EL (cell line): ENCODE measurements at regions not wholly inside any gene's neighbourhood (a gene's known extent, or its start where the extent isn't known, plus 50 kb on each side); places are given as distances from the start of the nearest gene placed in this dataset.
"Not testable (repeated sequence)": the region's sequence is repeated elsewhere in the genome, so short reads cannot be mapped to it uniquely, and the experiment has no call there.

Experiments
- DNase-seq: peaks from one replicate; pipeline ENCODE4 v3.0.0-alpha.2; 2016

DNA sequence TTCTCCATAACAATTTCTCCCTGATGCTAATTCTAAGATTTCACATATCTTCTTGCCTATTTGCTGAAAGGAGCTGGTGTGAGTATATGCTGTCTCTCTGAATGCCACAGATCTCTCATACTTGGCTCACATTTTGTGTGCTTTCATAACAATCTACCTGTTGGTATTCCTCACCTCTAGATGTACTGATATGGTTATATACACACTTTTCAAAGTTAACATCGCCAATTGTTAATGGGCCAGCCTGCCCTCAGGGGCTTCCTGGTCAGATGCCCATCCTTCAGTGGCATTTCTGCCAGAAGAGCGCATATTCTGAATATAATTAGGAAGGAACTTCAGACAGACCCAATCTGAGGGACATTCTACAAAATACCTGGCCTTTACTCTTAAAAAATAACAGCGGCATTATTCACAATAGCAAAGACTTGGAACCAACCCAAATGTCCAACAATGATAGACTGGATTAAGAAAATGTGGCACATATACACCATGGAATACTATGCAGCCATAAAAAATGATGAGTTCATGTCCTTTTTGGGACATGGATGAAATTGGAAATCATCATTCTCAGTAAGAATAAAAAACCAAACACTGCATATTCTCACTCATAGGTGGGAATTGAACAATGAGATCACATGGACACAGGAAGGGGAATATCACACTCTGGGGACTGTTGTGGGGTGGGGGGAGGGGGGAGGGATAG is 123.9 kb upstream of the FAT1 start:
- not testable (repeated sequence) for DNase-seq

DNA sequence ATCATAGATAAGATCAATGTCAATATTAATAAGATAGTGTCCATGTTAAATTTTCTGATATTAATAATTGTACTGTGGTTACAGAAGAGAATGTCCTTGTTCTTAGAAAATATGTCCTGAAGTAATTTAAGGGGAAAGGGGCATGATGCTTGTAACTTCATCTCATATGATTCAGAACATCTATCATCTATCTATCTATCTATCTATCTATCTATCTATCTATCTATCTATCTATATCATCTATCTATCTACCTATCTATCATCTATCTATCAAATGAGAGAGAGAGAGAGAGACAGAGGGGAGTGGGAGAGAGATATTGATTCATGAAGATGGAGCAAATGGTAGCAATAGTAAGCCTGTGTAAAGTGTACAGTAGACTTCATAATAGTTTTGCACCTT is 124.8 kb upstream of the FAT1 start:
- no peak for DNase-seq

DNA sequence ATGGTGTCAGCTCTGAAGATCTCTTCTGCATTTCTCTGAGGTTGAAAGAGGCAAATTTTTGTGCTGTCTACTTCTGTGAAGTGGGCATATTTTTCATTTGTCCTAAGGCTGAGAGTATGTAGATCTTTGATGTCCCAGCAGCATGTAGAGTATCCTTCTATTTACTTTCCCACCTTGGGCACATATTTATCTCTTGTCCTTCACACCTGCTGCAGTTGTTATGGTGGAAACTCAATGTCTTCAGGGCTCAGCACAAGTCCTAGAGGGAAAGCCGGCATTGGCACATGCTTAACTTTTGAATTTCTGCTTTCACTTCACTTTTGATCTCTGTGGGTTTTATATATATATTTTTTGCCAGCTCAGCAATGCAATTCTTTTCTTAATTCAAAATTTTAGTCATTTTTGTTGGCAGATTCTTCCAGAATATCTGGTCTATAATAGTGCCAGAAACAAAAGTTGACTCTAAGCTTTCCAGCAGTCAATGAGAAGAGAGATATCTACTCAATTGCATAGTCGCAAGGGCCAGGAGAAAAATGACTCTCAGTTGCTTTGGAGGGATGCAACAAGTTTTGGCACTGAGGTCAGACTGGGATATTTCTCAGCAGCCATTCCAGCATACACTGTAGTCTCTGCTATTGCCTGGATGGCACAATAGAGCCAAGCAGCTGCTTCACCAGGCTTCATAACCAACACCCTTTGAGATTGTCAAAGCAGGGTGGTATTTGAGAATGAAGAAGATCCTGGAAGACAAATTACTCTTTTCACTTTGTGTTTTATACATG is 127.8 kb upstream of the FAT1 start:
- DNase-seq, result no peak

DNA sequence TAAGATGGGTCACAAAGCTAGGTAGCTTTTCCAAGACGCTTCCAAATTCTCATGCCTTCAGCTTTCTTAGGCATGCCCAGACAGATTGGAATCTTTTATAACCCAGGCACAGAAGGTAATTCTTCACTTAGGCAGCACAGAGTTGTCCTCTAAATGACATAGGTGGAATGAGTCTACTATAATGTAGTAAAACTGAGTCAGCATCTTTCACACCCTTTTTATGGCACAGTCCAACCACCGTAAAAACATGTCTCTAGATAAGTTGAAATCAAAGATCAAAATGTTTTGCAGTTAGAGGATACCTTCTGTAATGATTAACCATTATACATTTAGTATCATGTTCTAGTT is 128.4 kb upstream of the FAT1 start:
- no peak for DNase-seq

DNA sequence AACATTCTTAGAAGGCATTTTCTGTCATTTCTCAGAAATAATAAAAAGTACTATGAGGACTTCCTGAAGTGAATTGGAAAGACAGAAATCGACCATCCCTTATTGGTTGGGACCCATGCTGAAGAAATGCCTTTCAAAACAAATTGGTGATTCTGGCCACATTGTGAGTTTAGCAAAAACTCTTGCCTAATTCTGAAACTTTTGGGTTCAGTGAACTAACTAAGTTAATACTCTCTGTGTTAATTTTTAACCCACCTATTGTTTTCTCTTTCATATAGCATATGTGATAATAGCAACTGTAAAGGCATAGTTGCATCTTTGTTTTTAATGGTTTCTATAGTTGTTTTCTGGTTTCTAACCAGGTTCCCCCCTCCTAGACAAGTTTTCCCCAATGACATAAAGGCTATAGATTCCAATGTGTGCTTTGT is 129.3 kb upstream of the FAT1 start:
- DNase-seq, result no peak

DNA sequence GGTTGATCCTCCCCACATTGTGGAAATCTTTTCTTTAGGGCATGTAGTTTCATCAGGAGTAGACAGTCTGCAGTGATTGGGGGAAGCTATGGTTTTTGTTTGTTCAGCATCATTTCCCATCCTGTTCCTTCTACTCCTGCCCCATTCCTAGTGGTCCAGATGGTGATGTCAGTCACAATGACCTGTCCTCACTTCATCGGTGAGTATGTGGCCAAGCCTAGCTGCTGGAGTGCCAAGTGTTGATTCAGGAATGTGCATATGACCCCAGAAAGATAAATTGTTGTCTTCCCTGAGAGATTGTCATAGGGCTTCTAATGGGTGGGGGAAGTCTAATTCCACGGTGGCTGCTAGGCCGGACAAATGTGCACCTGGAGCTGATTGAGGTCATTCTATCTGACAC is 130.6 kb upstream of the FAT1 start:
- peak; percentile 60 for DNase-seq

DNA sequence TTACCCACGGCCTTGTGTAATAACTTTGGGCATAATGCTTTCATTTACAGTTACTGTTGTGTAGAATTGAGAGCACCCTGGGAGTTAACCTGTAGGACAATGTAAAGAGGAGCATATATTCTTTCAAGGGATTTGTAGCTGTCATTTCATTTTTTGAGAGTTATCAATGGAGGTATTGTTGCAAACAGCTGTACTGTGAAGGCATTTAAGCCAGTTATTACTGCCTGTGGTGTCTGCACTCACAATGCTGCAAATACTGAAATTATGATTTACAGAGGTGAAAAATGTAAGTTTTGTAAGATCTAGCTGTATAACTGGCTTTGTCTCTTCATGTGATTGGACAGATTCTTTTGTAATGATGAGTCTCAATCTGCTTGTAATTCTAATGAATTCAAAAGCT is 131.5 kb upstream of the FAT1 start:
- no peak for DNase-seq

DNA sequence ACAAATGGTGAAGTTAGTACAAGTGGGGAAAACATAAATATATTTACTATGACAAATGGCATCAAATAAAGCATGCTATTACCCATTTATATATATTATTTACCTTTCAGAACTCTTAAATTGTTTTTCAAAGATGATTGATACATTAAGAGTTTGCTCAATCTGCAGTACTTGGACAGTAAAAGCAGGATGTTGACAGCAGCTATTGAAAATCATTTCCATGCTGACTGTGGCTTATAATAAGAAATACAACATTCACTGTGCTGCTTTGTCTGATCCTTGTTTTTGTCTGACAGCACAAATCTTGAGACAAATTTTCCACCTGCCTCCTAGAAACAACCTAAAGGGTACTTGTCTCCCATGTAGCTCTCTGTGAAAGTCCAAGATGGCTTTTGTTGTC is 134.1 kb upstream of the FAT1 start:
- DNase-seq, result no peak

DNA sequence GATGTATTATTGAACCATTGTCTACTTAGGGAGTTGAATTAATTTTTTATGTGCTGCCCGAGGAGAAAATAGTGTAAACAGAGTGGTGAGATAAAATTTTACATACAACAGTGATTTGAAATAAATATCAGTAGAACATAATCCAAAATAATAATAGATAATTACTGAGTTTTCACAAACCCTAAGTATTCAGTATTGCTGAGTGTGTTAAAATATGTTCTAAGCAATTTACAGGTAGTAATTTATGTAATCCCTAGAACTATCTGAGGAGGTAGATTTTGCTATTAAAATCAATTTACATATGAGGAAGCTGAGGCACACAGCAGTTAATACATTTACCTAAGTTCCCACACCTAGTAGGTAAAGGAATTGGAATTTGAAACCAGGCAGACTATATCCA is 134.7 kb upstream of the FAT1 start:
- no peak for DNase-seq

DNA sequence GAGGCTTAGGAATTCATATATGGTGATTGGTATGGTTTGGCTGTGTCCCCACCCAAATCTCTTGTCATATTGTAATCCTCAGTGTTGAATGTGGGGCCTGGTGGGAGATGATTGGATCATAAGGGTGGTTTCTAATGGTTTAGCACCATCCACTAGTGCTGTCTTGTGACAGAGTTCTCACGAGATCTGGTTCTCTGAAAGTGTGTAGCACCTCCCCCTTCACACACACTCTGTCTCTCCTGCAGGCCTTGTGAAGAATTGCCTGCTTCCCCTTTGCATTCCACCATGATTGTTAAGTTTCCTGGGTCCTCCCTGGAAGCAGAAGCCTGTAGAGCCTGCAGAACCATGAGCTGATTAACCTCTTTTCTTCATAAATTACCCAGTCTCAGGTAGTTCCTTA is 135.8 kb upstream of the FAT1 start:
- DNase-seq, result no peak

DNA sequence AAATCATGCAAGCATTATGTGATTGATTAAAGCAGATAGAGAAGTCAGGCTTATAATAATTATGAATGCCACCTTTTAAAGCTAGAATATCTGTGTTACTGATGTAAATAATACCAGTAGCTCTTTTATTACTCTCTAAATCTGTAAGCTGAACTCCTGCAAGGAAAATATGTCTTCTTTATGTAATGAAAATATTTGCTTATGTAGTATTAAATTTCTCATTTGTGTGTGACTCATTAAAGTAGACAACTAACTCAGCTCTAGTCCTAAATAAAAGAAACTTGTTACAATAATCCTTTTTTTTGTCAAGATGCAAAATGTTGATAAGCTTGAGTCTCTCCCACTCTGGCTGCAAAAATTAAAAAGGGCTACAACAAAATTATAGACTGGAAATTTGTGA is 137.7 kb upstream of the FAT1 start:
- no peak for DNase-seq

DNA sequence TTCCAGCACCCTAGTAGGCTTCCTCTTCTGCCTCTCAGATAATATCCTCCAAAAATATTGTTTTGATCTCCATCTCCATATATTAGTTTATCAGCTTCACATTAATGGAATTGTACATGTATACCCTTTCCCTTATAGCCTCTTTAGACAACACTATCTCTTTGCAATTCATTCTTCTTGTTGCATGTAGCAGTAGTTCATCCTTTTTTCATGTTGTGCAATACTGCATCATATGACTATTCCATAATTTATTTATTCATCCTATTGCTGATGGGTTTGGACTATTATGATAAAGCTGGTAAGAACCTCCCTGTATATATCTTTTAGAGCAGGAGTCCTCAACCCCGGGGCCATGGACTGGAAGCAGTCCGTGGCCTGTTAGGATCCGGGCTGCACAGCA is 148.2 kb upstream of the FAT1 start:
- no peak for DNase-seq

DNA sequence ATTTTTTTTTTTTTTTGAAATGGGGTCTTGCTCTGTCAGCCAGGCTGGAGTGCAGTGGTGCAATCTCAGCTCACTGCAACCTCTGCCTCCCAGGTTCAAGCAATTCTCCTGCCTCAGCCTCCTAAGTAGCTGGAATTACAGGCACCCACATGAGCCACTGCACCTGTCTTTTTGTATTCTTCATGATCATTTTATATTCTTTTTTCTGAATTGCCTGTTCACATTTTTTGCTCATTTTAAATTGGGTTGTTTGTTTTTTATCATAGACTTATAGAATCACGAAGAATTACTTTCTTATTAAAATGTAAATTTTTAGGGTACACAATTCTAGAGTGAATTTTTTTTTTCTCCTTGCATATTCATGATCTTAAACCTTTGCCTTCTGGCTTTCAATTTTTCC is 149.4 kb upstream of the FAT1 start:
- DNase-seq, result not testable (repeated sequence)

DNA sequence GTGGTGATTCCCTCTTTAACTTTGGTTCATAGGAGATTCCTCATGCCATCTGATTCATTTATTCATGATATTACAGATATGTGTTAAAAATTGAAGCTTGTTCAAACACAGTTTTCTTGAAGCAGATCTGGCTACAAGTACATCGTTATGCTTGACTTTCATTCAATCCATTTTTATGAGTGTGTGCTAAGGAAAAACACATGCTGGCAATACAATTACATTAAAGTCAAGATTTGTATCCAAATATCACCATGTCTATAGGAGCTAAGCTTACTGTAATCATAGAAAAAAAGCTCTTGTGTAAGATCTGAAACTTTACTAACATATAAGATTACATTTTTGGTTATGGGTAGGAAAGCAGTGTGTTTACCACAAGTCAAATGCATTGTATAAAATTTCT is 151.8 kb upstream of the FAT1 start:
- no peak for DNase-seq

DNA sequence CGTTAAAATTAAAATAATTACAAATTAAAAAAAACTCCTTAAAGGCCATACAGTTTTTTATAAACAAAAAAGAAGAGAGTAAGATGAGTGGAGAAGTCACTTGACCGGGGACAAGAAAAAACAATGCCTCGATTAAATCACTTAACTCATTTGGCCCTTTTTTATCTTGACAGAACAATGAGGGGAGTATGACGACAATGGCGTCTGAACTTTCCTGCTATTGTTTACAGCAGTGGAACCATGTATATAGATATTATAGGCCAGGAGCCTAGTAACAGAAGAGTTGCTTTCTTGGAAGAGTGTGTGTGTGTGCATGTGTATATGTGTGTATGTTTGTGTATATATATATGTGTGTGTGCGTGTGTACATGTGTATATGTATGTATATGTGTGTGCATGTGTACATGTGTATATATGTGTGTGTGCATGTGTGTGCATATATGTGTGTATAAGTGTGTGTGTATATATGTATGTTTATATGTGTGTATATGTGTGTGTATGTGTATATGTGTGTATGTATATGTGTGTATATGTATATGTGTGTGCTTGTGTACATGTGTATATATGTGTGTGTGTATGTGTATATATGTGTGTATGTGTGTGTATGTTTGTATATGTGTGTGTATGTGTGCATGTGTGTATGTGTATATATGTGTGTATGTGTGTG is 153.4 kb upstream of the FAT1 start:
- no peak for DNase-seq

DNA sequence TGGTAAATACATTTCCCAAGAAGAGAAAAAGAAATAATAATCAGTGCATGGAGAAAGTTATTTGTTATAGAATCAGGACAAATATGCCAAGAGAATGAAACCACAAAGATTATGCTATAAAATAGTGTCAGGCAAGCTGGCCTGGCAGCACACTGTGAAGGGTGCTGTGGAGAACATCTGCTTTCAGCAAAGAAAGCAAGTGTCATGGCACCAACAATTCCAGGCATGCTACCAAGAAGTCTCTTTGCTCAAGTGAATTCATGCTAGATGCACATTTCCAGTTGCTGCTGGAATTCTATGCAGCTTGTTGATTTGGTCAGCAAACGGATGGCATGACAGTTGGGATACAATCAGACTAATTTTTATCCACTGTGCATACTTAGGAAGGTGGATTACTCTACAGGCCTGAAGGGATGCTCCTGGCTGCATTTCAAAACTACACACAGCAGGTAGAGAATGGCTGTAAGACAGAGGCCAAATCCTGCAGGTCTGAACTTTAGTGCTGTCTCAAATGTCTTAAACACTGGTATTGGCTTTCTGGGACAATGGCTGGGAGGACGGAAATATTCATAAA is 154.6 kb upstream of the FAT1 start:
- DNase-seq, result no peak

DNA sequence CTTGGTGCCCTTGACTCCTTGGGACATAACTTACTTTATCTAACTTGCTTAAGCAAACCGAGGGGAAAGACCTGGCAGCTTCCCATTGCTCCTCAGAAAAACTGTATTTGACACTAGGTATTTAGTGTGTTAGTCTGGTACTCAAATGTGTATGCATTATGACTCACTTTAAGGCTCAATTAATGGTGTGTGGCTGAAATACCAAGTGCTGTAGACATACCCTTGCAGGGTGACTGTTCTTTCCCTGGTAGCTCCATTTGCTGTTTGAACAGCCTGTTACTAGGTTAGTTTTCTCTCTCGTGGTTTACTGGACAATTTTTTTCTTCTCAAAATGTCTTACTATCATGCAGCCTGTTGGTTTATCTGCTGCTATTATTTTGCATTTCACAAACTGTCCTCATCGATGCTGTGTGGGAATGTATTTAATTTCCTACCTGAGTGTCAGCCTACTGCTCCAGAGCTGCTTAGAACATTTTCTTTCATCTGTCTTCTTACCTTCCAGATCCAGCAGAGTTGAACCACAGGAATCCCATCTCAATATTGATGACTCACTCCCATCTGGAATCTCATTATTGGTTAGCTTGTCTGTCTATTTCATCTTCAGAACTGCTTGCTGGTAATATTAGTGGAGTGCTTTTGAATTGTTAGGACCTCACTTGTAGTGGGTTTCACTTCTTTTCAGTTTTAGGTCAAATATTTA is 158.0 kb upstream of the FAT1 start:
- peak; percentile 62 for DNase-seq

DNA sequence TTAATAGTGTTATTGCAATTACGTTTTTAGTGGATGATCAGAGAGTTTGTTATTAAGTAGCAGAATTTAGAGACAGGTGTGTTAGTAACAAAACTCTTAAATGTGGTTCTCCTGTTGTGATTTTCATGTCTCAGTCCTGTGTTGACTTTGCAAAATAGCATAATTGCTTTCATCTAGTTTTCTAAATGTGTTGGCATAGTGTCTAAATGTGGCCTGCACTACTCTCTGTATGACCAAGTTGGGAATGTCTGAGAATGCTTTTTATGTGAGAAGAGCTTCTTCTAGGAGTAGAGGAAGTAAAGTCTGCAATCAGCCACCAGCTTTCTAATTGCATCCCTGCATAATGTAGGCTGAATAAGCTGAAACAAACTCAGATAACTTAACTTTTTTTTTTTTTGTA is 158.6 kb upstream of the FAT1 start:
- no peak for DNase-seq

DNA sequence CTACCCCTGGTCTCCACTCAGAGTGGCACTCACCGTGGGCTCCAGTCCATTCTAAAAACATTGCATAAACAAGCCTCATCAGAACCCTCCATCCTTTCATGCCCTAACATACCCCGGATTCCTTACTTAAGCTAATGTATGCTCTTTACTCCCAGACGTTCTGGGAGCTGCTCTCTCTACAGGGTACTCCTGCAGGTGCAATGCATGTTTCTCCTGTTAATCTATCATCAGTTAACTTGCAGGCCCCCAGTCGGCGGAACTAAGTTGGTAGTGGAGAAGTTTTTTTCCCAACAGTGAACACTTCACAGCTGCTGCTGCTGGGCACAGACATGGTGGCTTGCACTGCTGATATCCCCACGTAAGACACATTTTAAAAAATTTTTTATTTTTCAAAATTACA is 161.6 kb upstream of the FAT1 start:
- no peak for DNase-seq

DNA sequence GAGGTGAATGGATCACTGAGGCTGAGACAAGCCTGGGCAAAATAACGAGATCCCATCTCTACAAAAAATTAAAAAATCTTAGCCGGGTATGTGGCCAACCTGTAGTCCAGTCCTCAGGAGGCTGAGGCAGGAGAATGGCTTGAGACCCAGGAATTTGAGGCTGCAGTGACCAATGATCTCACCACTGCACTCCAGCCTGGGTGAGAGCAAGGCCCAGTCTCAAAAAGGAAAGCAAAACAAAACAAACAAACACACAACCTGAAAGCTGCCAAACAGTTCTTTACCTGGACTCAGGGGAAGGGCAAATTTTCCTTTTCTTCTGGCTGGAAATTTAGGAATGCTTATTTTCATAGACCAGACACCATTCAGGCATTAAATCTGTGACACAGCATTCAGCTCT is 163.1 kb upstream of the FAT1 start:
- DNase-seq, result no peak

DNA sequence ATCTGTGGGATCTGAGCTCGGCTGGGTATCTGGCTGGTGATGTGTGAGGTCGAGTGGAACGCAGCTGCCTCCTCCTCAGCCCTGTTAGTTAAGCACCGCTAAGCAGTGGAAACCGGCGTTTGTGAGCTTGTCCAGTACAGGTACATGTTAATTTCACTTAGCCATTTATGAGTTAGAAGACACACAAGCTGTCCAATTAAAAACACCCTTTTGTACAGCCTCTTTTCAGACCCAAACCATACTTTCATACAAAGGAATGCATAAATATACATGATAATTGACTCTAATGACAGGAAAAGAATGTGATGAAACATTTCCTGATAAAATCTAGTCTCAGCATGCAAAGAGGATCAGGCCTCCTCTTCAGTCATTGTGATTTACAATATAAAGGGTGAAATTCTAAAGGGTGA is 163.6 kb upstream of the FAT1 start:
- peak; percentile 23 for DNase-seq

DNA sequence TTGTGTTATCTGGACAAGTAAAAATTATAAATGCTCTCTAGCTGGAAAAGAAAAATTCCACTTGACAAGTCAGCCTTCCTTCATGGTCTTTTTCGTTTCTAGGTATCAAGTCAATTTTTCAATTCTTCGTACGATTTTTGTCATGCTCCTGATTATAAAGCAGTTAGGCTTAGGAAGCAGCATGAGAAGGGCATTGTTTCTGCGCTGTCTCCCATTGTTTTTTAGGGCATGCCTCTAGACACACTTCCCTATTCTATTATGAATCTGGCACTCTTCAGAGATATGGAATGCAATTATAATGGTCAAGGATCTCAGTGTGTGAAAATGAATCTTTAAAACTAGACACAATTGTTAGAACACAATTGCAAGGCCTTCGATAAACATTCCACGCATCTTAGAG is 164.1 kb upstream of the FAT1 start:
- no peak for DNase-seq
